Ascending aorta (tissue), 2 donors: ENCODE measurements at regions not wholly inside any gene's neighbourhood (a gene's known extent, or its start where the extent isn't known, plus 50 kb on each side); places are given as distances from the start of the nearest gene placed in this dataset.

ENCODE experiments used
- DNase-seq, 2 donors: peaks; one replicate each; pipeline ENCODE4 v3.0.0-alpha.2; 2019; ENCODE audit warnings: low spot score in 2 of 2
- H3K27ac ChIP-seq, 2 donors: fragments of 200-600 bp; sonication (generic); one replicate each; pipeline ENCODE4 v1.5.1; 2016 to 2017; ENCODE audit warnings: mild to moderate bottlenecking in 1 of 2
- H3K27me3 ChIP-seq: fragments of 200-600 bp; sonication (generic); one replicate; pipeline ENCODE4 v1.5.1; 2017
- H3K36me3 ChIP-seq, 2 donors: fragments of 200-600 bp; sonication (generic); one replicate each; pipeline ENCODE4 v1.5.1; 2016
- H3K4me1 ChIP-seq, 2 donors: fragments of 200-600 bp; sonication (generic); one replicate each; pipeline ENCODE4 v1.5.1; 2016 to 2017; ENCODE audit warnings: mild to moderate bottlenecking in 1 of 2
- H3K4me3 ChIP-seq, 2 donors: fragments of 200-600 bp; sonication (generic); one replicate each; pipeline ENCODE4 v1.5.1; 2016 to 2017; ENCODE audit warnings: mild to moderate bottlenecking in 1 of 2
- H3K9me3 ChIP-seq, 2 donors: fragments of 200-600 bp; sonication (generic); one replicate each; pipeline ENCODE4 v1.5.1; 2016
- intact Hi-C: fragments of 100-400 bp; cut with DNase I; formaldehyde crosslinking; loops from one replicate; pipeline ENCODE4 v1.15.1; 2023
- TF ChIP-seq, protein P1 (sequence below), 3 experiments: fragments of 200-600 bp in 2 of 3; fragments of 450-650 bp in 1 of 3; sonication (generic) in 2 of 3; IDR thresholded peaks; one replicate each; pipeline ENCODE4 v1.5.1; 2016 to 2019; ENCODE audit warnings: antibody characterized with exemption in 3 of 3, mild to moderate bottlenecking in 1 of 3, moderate library complexity in 1 of 3

DNA sequence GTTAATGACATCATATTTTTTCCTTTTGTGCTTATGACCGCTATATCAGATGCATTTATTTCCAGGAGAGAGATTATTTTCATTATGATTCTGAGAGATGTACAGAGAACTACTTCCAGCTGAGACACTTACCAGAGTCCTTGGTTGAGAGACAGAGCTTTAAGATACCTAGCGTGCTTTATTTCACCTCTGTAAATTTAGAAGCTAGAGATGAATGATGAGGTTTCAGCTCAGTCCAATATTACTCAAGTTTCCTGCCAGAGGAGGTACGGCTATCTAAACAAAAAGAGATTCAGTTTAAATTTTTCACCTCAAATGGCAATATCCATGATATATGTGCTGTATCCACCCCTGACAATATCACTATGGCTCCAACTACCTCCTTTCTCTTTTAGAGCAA is 182.6 kb upstream of the FAM3C start:
- TF ChIP-seq, protein P1, sequence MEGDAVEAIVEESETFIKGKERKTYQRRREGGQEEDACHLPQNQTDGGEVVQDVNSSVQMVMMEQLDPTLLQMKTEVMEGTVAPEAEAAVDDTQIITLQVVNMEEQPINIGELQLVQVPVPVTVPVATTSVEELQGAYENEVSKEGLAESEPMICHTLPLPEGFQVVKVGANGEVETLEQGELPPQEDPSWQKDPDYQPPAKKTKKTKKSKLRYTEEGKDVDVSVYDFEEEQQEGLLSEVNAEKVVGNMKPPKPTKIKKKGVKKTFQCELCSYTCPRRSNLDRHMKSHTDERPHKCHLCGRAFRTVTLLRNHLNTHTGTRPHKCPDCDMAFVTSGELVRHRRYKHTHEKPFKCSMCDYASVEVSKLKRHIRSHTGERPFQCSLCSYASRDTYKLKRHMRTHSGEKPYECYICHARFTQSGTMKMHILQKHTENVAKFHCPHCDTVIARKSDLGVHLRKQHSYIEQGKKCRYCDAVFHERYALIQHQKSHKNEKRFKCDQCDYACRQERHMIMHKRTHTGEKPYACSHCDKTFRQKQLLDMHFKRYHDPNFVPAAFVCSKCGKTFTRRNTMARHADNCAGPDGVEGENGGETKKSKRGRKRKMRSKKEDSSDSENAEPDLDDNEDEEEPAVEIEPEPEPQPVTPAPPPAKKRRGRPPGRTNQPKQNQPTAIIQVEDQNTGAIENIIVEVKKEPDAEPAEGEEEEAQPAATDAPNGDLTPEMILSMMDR (IDR thresholded peaks at IDR 0.05), result no peak
- no peaks in the 10 kb centered on the region for H3K9me3 ChIP-seq
- intact Hi-C loops, result no loop called here
- H3K27ac ChIP-seq, result no peak overlapping the region
- H3K4me1 ChIP-seq, result no peaks in the 10 kb centered on the region
- H3K27me3 ChIP-seq, result no peaks in the 10 kb centered on the region
- H3K4me3 ChIP-seq, result no peak overlapping the region
- DNase-seq, result no peak
- H3K36me3 ChIP-seq, result no peaks in the 10 kb centered on the region

DNA sequence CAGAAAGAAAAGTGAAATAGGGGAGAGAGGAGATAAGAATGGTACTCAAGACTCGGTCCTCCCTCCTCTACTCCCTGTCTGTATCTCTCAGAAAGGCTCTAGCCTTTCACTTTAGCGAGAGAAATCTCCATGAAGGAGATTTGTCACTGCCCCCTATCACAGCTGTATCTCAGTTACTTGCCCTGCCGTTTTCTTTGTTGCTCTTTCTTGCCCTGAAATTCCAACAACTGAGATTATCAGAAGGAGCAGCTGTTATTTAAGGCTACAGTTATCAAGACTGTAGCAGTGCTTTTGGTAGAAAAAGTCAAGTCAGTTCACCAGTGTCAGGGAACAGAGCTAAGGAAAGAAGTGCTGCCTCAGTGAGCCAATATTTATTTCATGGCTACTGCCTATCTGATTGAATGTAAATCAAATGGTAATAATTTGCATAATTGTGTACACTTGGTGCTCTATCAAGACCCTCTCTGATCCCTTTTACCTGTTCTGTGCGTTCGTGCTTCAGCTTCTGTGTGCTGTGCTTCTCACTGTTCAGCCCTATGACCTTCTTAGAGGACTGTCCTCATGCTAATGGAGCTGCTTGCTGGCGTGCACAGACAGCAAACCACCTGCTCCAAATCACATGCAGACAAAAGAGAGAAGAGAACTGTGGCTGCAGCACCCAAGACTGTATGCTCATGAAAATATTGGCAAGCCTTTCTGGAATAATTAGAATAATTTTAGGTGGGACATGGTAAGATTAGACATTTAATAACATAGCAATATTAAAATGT is 180.2 kb upstream of the FAM3C start:
- no peak overlapping the region for H3K4me3 ChIP-seq
- intact Hi-C loops, result no loop called here
- TF ChIP-seq, protein P1 (IDR thresholded peaks at IDR 0.05), result no peak
- no peaks in the 10 kb centered on the region for H3K36me3 ChIP-seq
- no peak overlapping the region for H3K27ac ChIP-seq
- no peaks in the 10 kb centered on the region for H3K27me3 ChIP-seq
- no peaks in the 10 kb centered on the region for H3K9me3 ChIP-seq
- H3K4me1 ChIP-seq, result no peaks in the 10 kb centered on the region
- DNase-seq, result no peak

GRCh38 chr7:121575194-121575765 is 179.2 kb upstream of the FAM3C start:
- Histone ChIP-seq H3K27ac (no peak overlapping the region), H3K9me3 (no peaks in the 10 kb centered on the region), H3K27me3 (no peaks in the 10 kb centered on the region), H3K36me3 (no peaks in the 10 kb centered on the region), H3K4me3 (no peak overlapping the region), H3K4me1 (no peaks in the 10 kb centered on the region)
- intact Hi-C loops, result no loop called here
- no peak for DNase-seq
- TF ChIP-seq, protein P1 (IDR thresholded peaks at IDR 0.05), result no peak

DNA sequence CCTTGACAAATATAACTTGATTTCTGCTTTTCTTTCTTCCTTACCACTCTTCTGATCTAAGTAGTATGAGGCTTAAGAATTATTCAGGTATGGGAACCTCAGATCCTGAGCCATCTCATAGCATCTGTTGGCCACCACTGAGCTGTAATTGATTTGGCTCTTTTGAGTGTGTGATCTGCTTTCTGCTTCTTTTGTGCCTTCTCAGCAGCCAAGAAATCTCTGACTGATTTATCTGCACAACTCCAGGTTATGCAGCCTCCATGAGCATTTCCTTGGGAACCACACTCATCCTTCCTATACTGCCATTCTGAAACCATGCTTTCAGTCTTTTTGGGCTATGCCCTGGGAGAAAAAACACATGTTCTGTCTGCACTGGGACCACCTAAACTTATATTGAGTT is 178.0 kb upstream of the FAM3C start:
- no peaks in the 10 kb centered on the region for H3K9me3 ChIP-seq
- no peak overlapping the region for H3K4me3 ChIP-seq
- H3K27me3 ChIP-seq, result no peaks in the 10 kb centered on the region
- H3K27ac ChIP-seq, result no peak overlapping the region
- TF ChIP-seq, protein P1 (IDR thresholded peaks at IDR 0.05), result no peak
- no peaks in the 10 kb centered on the region for H3K4me1 ChIP-seq
- intact Hi-C loops, result no loop called here
- DNase-seq, result no peak
- no peaks in the 10 kb centered on the region for H3K36me3 ChIP-seq

DNA sequence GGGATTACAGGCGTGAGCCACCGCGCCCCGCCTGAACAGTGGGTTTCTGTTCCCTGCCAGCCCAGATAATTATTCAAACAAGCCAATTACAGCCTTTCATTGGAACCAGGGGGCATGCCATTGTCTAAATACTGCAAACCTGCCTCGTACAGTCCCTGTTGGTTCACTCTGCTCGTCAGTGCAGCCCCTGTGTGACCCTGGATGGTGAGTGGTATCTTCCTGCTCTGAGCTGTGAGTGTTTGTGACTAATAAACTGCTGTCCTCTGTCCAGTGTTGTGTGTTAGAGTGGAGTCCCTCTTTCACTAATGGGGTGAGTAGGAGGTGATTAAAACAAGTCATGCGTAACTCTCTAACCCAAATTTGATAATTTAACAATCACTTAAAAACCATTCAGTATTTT is 176.5 kb upstream of the FAM3C start:
- no peaks in the 10 kb centered on the region for H3K36me3 ChIP-seq
- H3K4me1 ChIP-seq, result no peaks in the 10 kb centered on the region
- H3K9me3 ChIP-seq, result no peaks in the 10 kb centered on the region
- no peak for DNase-seq
- TF ChIP-seq, protein P1 (IDR thresholded peaks at IDR 0.05), result no peak
- H3K27ac ChIP-seq, result no peak overlapping the region
- no peaks in the 10 kb centered on the region for H3K27me3 ChIP-seq
- H3K4me3 ChIP-seq, result no peak overlapping the region
- intact Hi-C loops, result no loop called here
